CD14-positive monocyte (primary cell): ENCODE measurements at regions not wholly inside any gene's neighbourhood (a gene's known extent, or its start where the extent isn't known, plus 50 kb on each side); places are given as distances from the start of the nearest gene placed in this dataset.

Experiments
- DNase-seq, 3 donors: peaks; one replicate each; pipeline ENCODE4 v3.0.0-alpha.2; 2011 to 2022
- H2AFZ ChIP-seq: 2 replicates; pipeline ENCODE4 v1.6.0; 2012; ENCODE audit warnings: mild to moderate bottlenecking, low read depth, low read length, inconsistent platforms; ENCODE audit not compliant: insufficient read depth, poor library complexity, severe bottlenecking
- H3K27ac ChIP-seq, 2 donors: 1 replicate in 1 of 2; 2 replicates in 1 of 2; pipeline ENCODE4 v1.5.1; 2012 to 2013; ENCODE audit warnings: low read length in 2 of 2, control low read depth in 1 of 2, inconsistent platforms in 1 of 2, low read depth in 1 of 2, mild to moderate bottlenecking in 1 of 2
- H3K27me3 ChIP-seq, 2 donors: one replicate each; pipeline versions ENCODE4 v1.6.0 to v1.6.1; 2011 to 2013; ENCODE audit warnings: low read length in 2 of 2; ENCODE audit not compliant: control insufficient read depth in 2 of 2, insufficient read depth in 2 of 2
- H3K36me3 ChIP-seq, 2 donors: replicated peaks in 1 of 2; 1 replicate in 1 of 2; 2 replicates in 1 of 2; pipeline versions ENCODE4 v1.5.1 to v1.6.1; 2012 to 2013; ENCODE audit warnings: low read length in 2 of 2, control low read depth in 1 of 2, inconsistent platforms in 1 of 2, mild to moderate bottlenecking in 1 of 2; ENCODE audit not compliant: insufficient read depth in 2 of 2, control insufficient read depth in 1 of 2
- H3K4me1 ChIP-seq, 2 donors: 1 replicate in 1 of 2; 2 replicates in 1 of 2; pipeline versions ENCODE4 v1.5.1 to v1.6.1; 2012 to 2013; ENCODE audit warnings: low read length in 2 of 2, control low read depth in 1 of 2, inconsistent platforms in 1 of 2, mild to moderate bottlenecking in 1 of 2, moderate library complexity in 1 of 2; ENCODE audit not compliant: insufficient read depth in 2 of 2, control insufficient read depth in 1 of 2
- H3K4me2 ChIP-seq: replicated peaks from 2 replicates; pipeline ENCODE3; 2012; ENCODE audit warnings: low read length, moderate library complexity, mild to moderate bottlenecking; ENCODE audit not compliant: poor library complexity, severe bottlenecking; ENCODE audit errors: extremely low read depth
- H3K4me3 ChIP-seq, 3 experiments: fragments of 200-600 bp in 1 of 3; sonication (generic) in 1 of 3; replicated peaks in 1 of 3; 1 replicate in 2 of 3; 2 replicates in 1 of 3; pipeline ENCODE4 v1.5.1; 2011 to 2013; ENCODE audit warnings: low read length in 3 of 3, mild to moderate bottlenecking in 3 of 3, control low read depth in 2 of 3, low read depth in 2 of 3, inconsistent platforms in 1 of 3, moderate library complexity in 1 of 3
- H3K79me2 ChIP-seq: 2 replicates; pipeline ENCODE4 v1.6.0; 2012; ENCODE audit warnings: mild to moderate bottlenecking, control low read depth, inconsistent platforms, low read length, moderate library complexity; ENCODE audit not compliant: insufficient read depth
- H3K9ac ChIP-seq: 2 replicates; pipeline ENCODE4 v1.6.0; 2017; ENCODE audit warnings: low read length, mild to moderate bottlenecking; ENCODE audit not compliant: insufficient read depth, poor library complexity, severe bottlenecking
- H3K9me3 ChIP-seq, 2 donors: replicated peaks in 1 of 2; 1 replicate in 1 of 2; 2 replicates in 1 of 2; pipeline versions ENCODE4 v1.5.1 to v1.6.1; 2012 to 2013; ENCODE audit warnings: low read length in 2 of 2, control low read depth in 1 of 2; ENCODE audit not compliant: control insufficient read depth in 1 of 2, insufficient read depth in 1 of 2
- H4K20me1 ChIP-seq: 2 replicates; pipeline ENCODE4 v1.6.0; 2012; ENCODE audit warnings: mild to moderate bottlenecking, low read length, control low read depth, moderate library complexity; ENCODE audit not compliant: insufficient read depth
- H3K27ac Mint-ChIP-seq, 7 donors: one replicate each; pipeline ENCODE4 v1.8.0; 2020; ENCODE audit warnings: mild to moderate bottlenecking in 7 of 7, mixed read lengths in 7 of 7, moderate library complexity in 6 of 7, inconsistent platforms in 2 of 7
- H3K27me3 Mint-ChIP-seq, 3 donors: one replicate each; pipeline ENCODE4 v1.8.0; 2021 to 2022; ENCODE audit warnings: low read depth in 3 of 3, mild to moderate bottlenecking in 3 of 3, mixed read lengths in 3 of 3, moderate library complexity in 3 of 3, inconsistent platforms in 1 of 3
- H3K36me3 Mint-ChIP-seq, 2 donors: one replicate each; pipeline ENCODE4 v1.8.0; 2020; ENCODE audit warnings: mixed read lengths in 2 of 2, inconsistent platforms in 1 of 2, mild to moderate bottlenecking in 1 of 2
- H3K4me1 Mint-ChIP-seq: one replicate; pipeline ENCODE4 v1.8.0; 2020; ENCODE audit warnings: mild to moderate bottlenecking, mixed read lengths
- H3K4me3 Mint-ChIP-seq, 2 donors: one replicate each; pipeline ENCODE4 v1.8.0; 2020; ENCODE audit warnings: mild to moderate bottlenecking in 2 of 2, mixed read lengths in 2 of 2, moderate library complexity in 1 of 2
- H3K9me3 Mint-ChIP-seq, 7 donors: one replicate each; pipeline ENCODE4 v1.8.0; 2020 to 2022; ENCODE audit warnings: mixed read lengths in 7 of 7, mild to moderate bottlenecking in 6 of 7, moderate library complexity in 6 of 7, inconsistent platforms in 2 of 7
- CTCF ChIP-seq: fragments of 200-600 bp; IDR thresholded peaks from one replicate; pipeline ENCODE4 v1.8.0; 2022; ENCODE audit warnings: antibody characterized with exemption, mild to moderate bottlenecking
- WGBS: methylation state at CpG from one replicate; pipeline ENCODE4 v1.1.5; 2013; ENCODE audit warnings: missing lambda C conversion rate; ENCODE audit not compliant: insufficient coverage; 5-methylcytosine and 5-hydroxymethylcytosine counted together
- intact Hi-C, 2 donors: fragments of 100-400 bp; cut with micrococcal nuclease; formaldehyde crosslinking; loops; one replicate each; pipeline versions ENCODE4 v1.15.0 to v1.15.1; 2023

- H3K4me3 Mint-ChIP-seq: no peak overlapping the region
- Histone ChIP-seq H3K9me3 (no peaks in the 10 kb centered on the region), H3K9ac (no peak overlapping the region), H3K27me3 (no peaks in the 10 kb centered on the region), H4K20me1 (no peaks in the 10 kb centered on the region), H3K4me2 (no peak overlapping the region), H2AFZ (no peak overlapping the region), H3K4me1 (no peaks in the 10 kb centered on the region), H3K4me3 (no peak overlapping the region), H3K36me3 (no peaks in the 10 kb centered on the region), H3K79me2 (no peaks in the 10 kb centered on the region), H3K27ac (no peak overlapping the region)
- H3K9me3 Mint-ChIP-seq: peaks cover 0 to 5% (median 2%) of the 10 kb centered on the region in 7 donors
- intact Hi-C loops: no loop called here
- H3K36me3 Mint-ChIP-seq: no peaks in the 10 kb centered on the region
- no peak for TF ChIP-seq CTCF
- no peak overlapping the region for H3K27ac Mint-ChIP-seq
- no CpG with 5 or more reads among the region's 3 CpGs for WGBS
- H3K27me3 Mint-ChIP-seq: no peaks in the 10 kb centered on the region
- H3K4me1 Mint-ChIP-seq: no peaks in the 10 kb centered on the region
- DNase-seq: no peak
Observed at GRCh38 chr5:124803617-124804323, 57.3 kb upstream of the ZNF608 start.

- TF ChIP-seq CTCF: no peak
- Histone ChIP-seq H4K20me1 (no peaks in the 10 kb centered on the region), H3K79me2 (no peaks in the 10 kb centered on the region), H3K9me3 (no peaks in the 10 kb centered on the region), H3K4me2 (no peak overlapping the region), H3K27ac (no peak overlapping the region), H3K4me1 (no peaks in the 10 kb centered on the region), H3K27me3 (no peaks in the 10 kb centered on the region), H3K36me3 (no peaks in the 10 kb centered on the region), H2AFZ (no peak overlapping the region), H3K4me3 (no peak overlapping the region), H3K9ac (no peak overlapping the region)
- DNase-seq: no peak
- Mint-ChIP-seq H3K27me3 (no peaks in the 10 kb centered on the region), H3K36me3 (no peaks in the 10 kb centered on the region), H3K4me1 (no peaks in the 10 kb centered on the region), H3K27ac (no peak overlapping the region), H3K4me3 (no peak overlapping the region), H3K9me3 (peaks cover 0 to 4% (median 3%) of the 10 kb centered on the region in 7 donors)
- intact Hi-C loops: no loop called here
- WGBS: no CpG with 5 or more reads among the region's 1 CpG
Observed at GRCh38 chr5:124806026-124806372, 59.6 kb upstream of the ZNF608 start.
